ENCODE measurements at regions not wholly inside any gene's neighbourhood (a gene's known extent, or its start where the extent isn't known, plus 50 kb on each side); places are given as distances from the start of the nearest gene placed in this dataset.
A peak's percentile ranks its signal among the peaks of the same experiment; 100 is the strongest.

- DNase-seq (ENCODE audit: low spot score), result no peak
Measured at GRCh38 chr5:39517800-39518199, 93.0 kb upstream of the DAB2 start.

- DNase-seq (ENCODE audit: low spot score), result no peak
Measured at GRCh38 chr5:39515881-39516280, 91.1 kb upstream of the DAB2 start.

DNA sequence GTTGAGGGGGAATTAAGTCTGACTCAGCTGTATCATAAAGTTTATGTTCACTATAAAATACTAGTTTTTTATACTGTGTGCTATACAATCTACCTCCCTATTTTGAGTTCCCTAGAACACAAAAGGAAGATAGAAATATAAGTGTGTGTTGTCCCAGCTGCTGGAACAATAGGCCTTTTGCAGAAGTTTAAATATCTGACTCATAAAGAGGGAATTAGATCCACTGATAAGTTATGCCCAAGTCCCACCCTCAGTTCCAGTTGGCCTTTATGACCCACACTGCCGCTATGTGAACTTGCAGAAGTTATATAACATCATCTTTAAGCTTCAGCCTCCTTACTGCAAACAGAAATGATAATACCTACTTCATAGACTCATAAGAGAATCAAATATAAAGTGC lies 88.5 kb upstream of the DAB2 start:
- no peak for DNase-seq (ENCODE audit: low spot score)

DNA sequence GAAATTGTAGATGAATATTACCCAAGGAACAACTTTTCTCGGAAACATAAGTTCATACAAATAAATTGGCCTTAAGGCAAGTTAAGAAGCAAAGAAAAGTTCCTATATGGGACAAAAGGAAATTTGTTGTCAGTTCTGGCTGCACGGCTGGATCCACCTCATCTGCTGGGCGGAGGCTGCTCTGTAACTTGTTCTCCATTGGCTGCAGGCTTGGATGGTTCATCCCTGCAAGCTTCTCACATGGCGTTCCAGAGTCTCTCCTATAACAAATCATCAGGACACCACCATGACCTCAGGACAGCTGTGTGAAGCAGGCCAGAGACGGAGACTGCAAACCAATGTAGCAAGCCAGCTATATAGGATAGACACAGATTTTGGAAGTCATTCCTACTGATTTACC lies 81.4 kb upstream of the DAB2 start:
- no peak for DNase-seq (ENCODE audit: low spot score)

- DNase-seq (ENCODE audit: low spot score), result no peak
Measured at GRCh38 chr5:39505791-39506190, 81.0 kb upstream of the DAB2 start.

DNA sequence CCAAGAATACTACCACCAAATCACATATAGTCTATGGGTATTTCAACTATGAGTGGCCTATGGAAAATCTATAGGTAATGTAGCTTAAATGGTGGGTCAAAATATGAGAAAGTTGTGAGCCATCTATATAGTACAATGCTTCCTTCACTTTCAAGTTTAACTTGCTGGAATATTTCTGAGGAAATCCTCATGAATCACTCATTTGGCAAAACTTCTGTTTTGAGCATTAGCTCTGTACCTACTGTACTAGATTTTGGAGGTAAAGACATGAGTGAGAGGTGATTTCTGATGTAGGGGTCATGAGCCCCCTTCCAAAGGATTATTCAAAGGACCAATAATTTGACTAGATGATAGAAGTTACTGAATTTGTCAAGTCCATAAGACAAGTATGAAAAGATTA lies 80.6 kb upstream of the DAB2 start:
- DNase-seq (ENCODE audit: low spot score), result no peak

DNA sequence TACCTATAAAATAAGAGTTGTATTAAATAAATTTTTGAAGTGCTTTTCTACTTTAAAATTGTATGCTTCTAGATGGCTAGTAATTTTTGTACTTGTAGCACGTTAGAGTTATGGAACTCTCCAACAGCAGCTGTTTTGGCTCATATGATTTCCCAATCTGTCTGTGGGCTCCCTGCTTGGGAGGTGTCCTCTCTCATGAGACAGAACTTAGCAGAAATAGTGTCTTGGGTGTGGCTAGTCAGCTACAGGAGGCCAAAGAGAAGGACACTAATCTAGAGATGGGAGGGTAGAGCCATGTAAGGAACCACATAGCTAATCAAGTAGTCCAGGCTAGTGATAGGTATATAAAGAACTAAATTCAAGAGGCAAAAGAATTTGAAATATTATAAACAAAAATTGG lies 78.4 kb upstream of the DAB2 start:
- peak; percentile 42 for DNase-seq (ENCODE audit: low spot score)

DNA sequence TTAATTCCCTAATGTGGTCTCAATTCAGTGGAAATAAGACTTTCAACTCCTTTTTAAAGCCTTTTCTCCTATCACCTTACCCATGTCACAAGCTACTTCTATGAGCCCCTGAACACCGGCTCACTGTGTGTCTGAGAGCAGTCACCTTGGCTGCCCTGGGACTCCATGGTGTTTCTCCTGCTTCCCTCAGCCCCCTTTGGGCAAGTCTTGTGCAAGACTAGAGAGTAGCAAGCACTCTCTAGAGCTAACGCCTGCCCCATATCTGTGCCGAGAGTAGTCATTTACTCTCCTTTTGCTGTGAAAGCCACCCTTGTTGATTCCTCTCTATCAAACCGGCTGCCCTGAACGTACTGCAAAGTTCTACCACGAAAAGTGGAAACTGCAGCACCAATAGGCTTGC lies 77.9 kb upstream of the DAB2 start:
- no peak for DNase-seq (ENCODE audit: low spot score)

GRCh38 chr5:39501397-39501796 lies 76.6 kb upstream of the DAB2 start:
- no peak for DNase-seq (ENCODE audit: low spot score)

GRCh38 chr5:39500551-39501175 lies 75.9 kb upstream of the DAB2 start:
- no peak for DNase-seq (ENCODE audit: low spot score)

- no peak for DNase-seq (ENCODE audit: low spot score)
Measured at GRCh38 chr5:39498278-39498952, 73.6 kb upstream of the DAB2 start.

DNA sequence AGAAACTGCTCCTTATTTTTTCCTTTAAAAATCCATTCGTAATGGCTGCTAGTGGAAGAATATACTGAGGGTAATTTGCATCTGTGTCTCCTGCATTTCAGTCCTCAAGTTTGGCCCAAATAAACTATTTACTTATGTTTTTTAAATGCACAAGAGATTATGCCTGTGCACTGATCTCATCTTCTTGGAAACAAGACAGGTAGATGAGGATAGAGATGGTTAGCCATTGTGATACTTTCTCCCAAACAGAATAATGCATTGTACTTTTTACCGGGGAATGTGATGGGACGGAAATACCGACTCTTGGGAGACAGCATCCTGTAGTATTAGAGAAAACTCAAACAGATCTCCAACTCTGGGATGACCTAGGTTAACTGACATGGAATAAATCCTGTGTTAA lies 72.5 kb upstream of the DAB2 start:
- DNase-seq (ENCODE audit: low spot score), result no peak

GRCh38 chr5:39495227-39495626 lies 70.4 kb upstream of the DAB2 start:
- DNase-seq (ENCODE audit: low spot score), result no peak

DNA sequence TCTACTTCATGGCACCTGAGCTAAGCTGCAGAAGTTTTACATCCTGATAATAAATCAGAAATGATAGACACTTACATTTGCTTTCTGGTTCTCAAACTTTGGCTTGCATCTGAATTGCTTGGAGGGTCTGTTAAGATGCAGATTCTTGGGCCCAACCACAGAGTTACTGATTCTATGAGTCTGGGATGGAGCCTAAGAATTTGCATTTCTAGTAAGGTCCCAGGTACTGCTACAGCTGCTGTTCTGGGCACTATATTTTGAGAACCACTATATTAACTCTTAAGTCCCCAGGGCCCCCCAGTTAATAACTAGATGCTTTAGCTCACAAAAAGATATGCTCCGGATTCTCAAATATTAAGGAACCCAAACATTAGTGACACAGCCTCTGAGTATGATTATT lies 69.8 kb upstream of the DAB2 start:
- DNase-seq (ENCODE audit: low spot score), result no peak

GRCh38 chr5:39494107-39494510 lies 69.3 kb upstream of the DAB2 start:
- DNase-seq (ENCODE audit: low spot score), result no peak

- DNase-seq (ENCODE audit: low spot score), result no peak
Measured at GRCh38 chr5:39491210-39491609, 66.4 kb upstream of the DAB2 start.

- DNase-seq (ENCODE audit: low spot score), result no peak
Measured at GRCh38 chr5:39489263-39489662, 64.5 kb upstream of the DAB2 start.

- no peak for DNase-seq (ENCODE audit: low spot score)
Measured at GRCh38 chr5:39486790-39487189, 62.0 kb upstream of the DAB2 start.

DNA sequence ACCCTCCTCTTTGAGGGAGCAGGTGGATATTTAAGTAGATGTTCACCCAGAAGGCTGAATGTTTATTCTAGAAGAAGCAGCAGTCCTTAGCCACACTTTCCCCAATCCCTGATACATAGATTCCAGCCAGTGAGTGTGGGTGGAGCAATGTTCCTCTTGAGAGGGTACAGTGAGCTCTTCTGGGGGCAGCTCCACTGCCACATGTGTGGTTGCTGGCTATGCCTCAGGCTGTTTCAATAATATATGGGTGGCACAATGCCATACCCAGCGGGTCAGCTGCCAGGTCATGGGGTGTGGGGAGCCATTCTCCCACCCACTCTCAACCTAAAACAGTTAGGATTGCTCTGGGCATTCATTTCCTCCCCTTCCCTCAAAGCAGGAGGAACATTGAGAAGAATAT lies 61.6 kb upstream of the DAB2 start:
- DNase-seq (ENCODE audit: low spot score), result no peak

- no peak for DNase-seq (ENCODE audit: low spot score)
Measured at GRCh38 chr5:39485079-39485478, 60.3 kb upstream of the DAB2 start.

GRCh38 chr5:39484673-39485072 lies 59.9 kb upstream of the DAB2 start:
- DNase-seq (ENCODE audit: low spot score), result no peak

- no peak for DNase-seq (ENCODE audit: low spot score)
Measured at GRCh38 chr5:39482098-39482497, 57.3 kb upstream of the DAB2 start.

DNA sequence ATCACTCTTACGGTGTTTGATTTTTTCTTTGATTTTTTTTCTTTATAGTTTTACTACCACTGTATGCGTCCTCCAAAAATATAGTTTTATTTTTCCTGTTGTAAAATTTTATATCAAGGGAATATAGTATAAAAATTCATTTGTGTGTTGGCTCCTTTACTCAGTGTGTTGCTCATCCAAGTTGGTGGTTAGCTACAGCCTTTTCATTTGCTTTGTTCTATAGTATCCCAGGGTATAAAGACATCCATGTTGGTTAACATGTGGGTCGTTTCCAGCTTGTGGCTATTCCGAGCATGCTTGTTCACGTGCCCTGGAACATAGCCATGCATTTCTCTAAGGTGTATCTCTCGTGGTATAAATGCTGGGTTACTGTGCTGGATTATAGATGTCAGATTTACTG lies 54.8 kb upstream of the DAB2 start:
- DNase-seq (ENCODE audit: low spot score), result no peak

DNA sequence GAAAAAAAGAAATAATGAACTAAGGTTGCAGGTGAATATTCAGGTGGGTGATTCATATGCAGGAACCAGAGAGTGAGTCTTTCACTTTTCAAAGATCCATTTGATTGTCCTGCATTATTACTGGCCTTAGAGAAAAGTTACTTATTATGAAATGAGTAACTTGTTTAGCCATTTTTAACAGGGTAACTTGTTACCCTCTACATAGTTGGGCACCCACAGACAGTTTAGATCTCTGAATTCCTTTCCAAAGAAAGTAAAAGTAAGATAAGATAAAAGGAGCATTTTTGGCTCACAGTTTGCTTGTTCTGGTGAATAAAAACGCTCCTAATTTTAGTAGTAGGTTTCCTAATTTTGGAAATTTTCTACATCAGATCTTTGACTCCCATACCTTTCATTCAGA lies 54.1 kb upstream of the DAB2 start:
- no peak for DNase-seq (ENCODE audit: low spot score)

All from mucosa of gallbladder (tissue), 1 donor.